GM21367 (cell line): ENCODE measurements at regions not wholly inside any gene's neighbourhood (a gene's known extent, or its start where the extent isn't known, plus 50 kb on each side); places are given as distances from the start of the nearest gene placed in this dataset.
"Not testable (repeated sequence)": the region's sequence is repeated elsewhere in the genome, so short reads cannot be mapped to it uniquely, and the experiment has no call there.

ENCODE experiments used
- ATAC-seq: cut with Tn5 transposase; IDR thresholded peaks from one replicate; pipeline ENCODE4 v1.9.1; 2021; ENCODE audit not compliant: unreplicated experiment

- ATAC-seq = no peak
These were observed 361.0 kb upstream of the NT5C1B start for GRCh38 chr2:18950361-18950851.

GRCh38 chr2:18949871-18950270, 360.5 kb upstream of the NT5C1B start:
- no peak for ATAC-seq

GRCh38 chr2:18940184-18940583, 350.8 kb upstream of the NT5C1B start:
- peak; percentile 86 for ATAC-seq

GRCh38 chr2:18939740-18940139, 350.4 kb upstream of the NT5C1B start:
- ATAC-seq = not testable (repeated sequence)

DNA sequence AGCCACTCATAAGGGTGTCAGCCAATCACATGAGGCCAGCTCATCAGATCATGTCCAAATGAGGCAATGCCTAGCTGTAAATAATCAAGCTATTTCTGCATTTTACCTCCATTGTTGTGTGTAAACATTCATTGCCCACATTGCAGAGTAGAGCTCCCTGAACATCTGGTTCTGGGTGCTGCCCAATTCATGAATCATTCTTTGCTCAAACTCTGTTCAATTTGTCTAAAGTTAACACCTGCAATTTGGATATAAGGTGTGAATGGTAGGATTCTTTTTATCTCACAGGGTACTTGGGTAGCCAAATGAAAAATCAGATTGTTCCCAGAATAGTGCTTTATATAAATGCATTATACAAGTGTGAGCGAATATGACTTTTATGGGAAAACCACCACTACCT, 345.5 kb upstream of the NT5C1B start:
- ATAC-seq = no peak

- ATAC-seq = no peak
These were observed 343.5 kb upstream of the NT5C1B start for GRCh38 chr2:18932853-18933252.

DNA sequence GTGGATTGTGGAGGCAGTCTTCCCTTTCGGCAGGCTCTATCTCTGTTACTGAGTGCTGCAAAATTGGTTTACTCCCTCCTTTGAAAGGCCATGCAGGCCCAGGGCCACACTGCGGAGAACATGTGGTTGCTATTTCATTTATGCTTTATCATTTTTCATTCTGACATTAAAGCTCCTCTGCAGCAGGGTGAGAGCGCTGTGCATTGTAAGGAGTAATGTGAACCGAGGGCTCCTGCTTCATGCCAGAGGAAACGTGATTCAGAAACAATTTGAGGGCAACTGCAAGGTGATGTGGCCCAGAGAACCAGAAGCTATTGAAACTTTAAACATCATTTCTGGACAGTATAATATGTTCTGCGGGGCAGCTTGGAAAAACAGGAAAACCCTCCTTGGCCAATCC, 341.6 kb upstream of the NT5C1B start:
- no peak for ATAC-seq

- no peak for ATAC-seq
These were observed 338.3 kb upstream of the NT5C1B start for GRCh38 chr2:18927525-18928232.

GRCh38 chr2:18926631-18927524, 337.5 kb upstream of the NT5C1B start:
- ATAC-seq = no peak

- no peak for ATAC-seq
These were observed 335.9 kb upstream of the NT5C1B start for GRCh38 chr2:18925296-18925695.

DNA sequence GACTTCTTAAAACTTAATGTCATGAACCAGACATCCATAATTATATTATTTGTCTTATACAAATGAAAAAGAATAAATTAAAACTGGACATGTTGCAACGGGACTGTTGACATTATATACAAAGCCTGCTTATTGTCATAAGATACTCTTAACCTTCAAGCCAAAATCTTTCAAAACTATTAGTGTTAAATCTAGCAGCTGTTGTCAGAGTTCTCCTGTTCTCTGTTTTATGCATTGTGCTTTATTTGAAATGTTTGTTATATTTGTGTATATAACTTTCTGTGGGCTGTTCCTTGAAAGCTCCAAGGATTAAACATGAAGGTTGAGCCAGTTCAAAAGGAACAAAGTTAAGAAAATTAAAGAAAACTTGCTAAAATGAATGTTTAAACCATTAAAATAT, 335.5 kb upstream of the NT5C1B start:
- no peak for ATAC-seq

- no peak for ATAC-seq
These were observed 335.0 kb upstream of the NT5C1B start for GRCh38 chr2:18924386-18924785.

- ATAC-seq = no peak
These were observed 332.9 kb upstream of the NT5C1B start for GRCh38 chr2:18922276-18922675.

GRCh38 chr2:18918280-18918679, 328.9 kb upstream of the NT5C1B start:
- ATAC-seq = no peak

DNA sequence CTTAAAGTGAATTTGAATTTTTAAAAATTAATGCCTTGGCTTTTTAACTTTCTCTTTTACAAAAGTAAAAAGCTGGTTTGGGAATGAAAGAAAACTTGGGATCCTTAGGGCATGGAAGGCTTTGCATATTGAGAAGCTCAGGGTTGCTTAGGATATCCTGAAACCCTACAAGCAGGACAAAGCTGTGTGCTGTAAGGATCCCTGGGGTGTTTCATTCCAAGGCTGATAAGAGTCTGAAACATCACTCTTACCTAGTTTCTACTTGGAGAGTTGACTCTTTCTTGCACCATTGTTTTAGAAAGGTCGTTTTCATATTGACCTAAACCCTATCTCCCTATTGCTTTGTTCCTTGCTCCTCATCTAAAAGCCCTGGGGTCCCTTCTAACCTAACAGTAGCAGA, 325.9 kb upstream of the NT5C1B start:
- no peak for ATAC-seq

- ATAC-seq = no peak
These were observed 324.1 kb upstream of the NT5C1B start for GRCh38 chr2:18913512-18913911.

GRCh38 chr2:18912225-18912888, 323.0 kb upstream of the NT5C1B start:
- ATAC-seq = no peak

DNA sequence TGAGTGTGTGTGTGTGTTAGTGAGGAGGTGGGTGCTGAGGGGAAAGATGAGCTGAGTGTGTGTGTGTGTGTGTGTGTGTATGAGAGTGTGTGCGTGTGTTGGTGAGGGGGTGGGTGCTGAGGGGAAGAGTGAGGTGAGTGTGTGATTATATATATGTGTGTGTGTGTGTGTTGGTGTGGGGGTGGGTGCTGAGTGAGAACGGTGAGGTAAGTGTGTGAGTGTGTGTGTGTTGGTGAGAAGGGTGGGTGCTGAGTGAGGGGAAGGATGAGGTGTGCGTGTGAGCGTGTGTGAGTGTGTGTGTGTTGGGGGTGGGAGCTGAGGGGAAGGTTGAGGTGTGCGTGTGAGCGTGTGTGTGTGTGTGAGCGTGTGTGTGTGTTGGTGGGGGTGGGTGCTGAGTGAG, 322.0 kb upstream of the NT5C1B start:
- ATAC-seq = no peak

GRCh38 chr2:18910843-18911242, 321.5 kb upstream of the NT5C1B start:
- ATAC-seq = no peak

DNA sequence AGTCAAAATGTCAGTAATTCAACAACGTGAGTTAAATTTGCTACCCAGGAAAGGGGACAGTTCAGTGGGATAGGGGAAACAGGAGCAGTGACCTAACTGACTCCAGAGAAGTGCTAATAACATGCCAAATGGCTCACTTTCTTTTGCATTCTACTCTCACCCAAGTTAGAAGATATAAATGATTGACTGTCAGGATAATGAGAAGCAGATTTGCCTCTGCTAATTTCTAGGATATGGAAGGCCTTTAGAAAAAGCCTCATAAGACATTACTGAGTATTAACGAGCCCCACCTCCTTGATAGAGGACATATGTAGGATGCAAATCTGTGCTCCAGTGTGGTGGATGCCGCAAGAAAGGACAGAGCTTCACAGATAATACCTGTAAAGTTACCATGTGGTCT, 318.6 kb upstream of the NT5C1B start:
- no peak for ATAC-seq

DNA sequence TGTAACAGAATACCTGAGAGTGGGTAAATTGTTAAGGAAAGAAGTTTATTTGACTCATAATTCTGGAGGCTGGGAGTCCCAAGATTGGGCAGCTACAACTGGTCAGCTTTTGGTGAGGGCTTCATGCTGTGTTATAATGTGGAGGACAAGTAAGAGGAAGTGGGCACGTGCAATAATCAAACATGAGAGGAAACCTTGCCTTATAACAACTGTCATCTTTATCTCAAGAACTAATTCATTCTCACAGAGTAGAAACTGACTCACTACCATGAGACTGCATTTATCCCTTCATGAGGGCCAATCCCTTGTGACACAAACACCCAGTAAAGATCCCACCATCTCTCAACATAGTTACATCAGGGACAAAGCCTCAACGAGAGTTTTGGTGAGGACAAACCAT, 318.1 kb upstream of the NT5C1B start:
- no peak for ATAC-seq

- peak; percentile 97 for ATAC-seq
These were observed 314.4 kb upstream of the NT5C1B start for GRCh38 chr2:18903750-18904149.
